M059J (cell line): ENCODE measurements at regions not wholly inside any gene's neighbourhood (a gene's known extent, or its start where the extent isn't known, plus 50 kb on each side); places are given as distances from the start of the nearest gene placed in this dataset.
"Not testable (repeated sequence)": the region's sequence is repeated elsewhere in the genome, so short reads cannot be mapped to it uniquely, and the experiment has no call there.

Source experiments
- DNase-seq: peaks from one replicate; pipeline ENCODE4 v3.0.0-alpha.2; 2012; ENCODE audit warnings: low read depth

GRCh38 chr4:187118166-187118565 lies 394.5 kb upstream of the FAT1 start:
- DNase-seq, result no peak

- DNase-seq, result no peak
Measured at GRCh38 chr4:187118602-187119120, 395.0 kb upstream of the FAT1 start.

GRCh38 chr4:187124331-187124730 lies 400.7 kb upstream of the FAT1 start:
- DNase-seq, result peak; percentile 4

- no peak for DNase-seq
Measured at GRCh38 chr4:187125062-187125461, 401.4 kb upstream of the FAT1 start.

- no peak for DNase-seq
Measured at GRCh38 chr4:187127456-187127855, 403.8 kb upstream of the FAT1 start.

GRCh38 chr4:187128222-187128621 lies 404.6 kb upstream of the FAT1 start:
- peak; percentile 78 for DNase-seq

GRCh38 chr4:187128976-187129375 lies 405.3 kb upstream of the FAT1 start:
- peak; percentile 44 for DNase-seq

- not testable (repeated sequence) for DNase-seq
Measured at GRCh38 chr4:187131826-187132225, 408.2 kb upstream of the FAT1 start.

GRCh38 chr4:187135878-187136277 lies 412.2 kb upstream of the FAT1 start:
- DNase-seq, result no peak

- no peak for DNase-seq
Measured at GRCh38 chr4:187139141-187139540, 415.5 kb upstream of the FAT1 start.

- DNase-seq, result peak; percentile 52
Measured at GRCh38 chr4:187141101-187141500, 417.4 kb upstream of the FAT1 start.

GRCh38 chr4:187149229-187149945 lies 425.7 kb upstream of the FAT1 start:
- DNase-seq, result no peak

GRCh38 chr4:187157380-187157958 lies 433.8 kb upstream of the FAT1 start:
- DNase-seq, result no peak

- DNase-seq, result no peak
Measured at GRCh38 chr4:187158003-187158402, 434.3 kb upstream of the FAT1 start.

GRCh38 chr4:187160486-187160885 lies 436.8 kb upstream of the FAT1 start:
- no peak for DNase-seq

GRCh38 chr4:187166886-187167512 lies 443.3 kb upstream of the FAT1 start:
- peak; percentile 23 for DNase-seq

GRCh38 chr4:187171706-187172339 lies 448.2 kb upstream of the FAT1 start:
- DNase-seq, result no peak

GRCh38 chr4:187172340-187172761 lies 448.7 kb upstream of the FAT1 start:
- DNase-seq, result peak; percentile 70

GRCh38 chr4:187174749-187175148 lies 451.1 kb upstream of the FAT1 start:
- no peak for DNase-seq

GRCh38 chr4:187175197-187175596 lies 451.5 kb upstream of the FAT1 start:
- DNase-seq, result no peak

- no peak for DNase-seq
Measured at GRCh38 chr4:187176261-187176910, 452.7 kb upstream of the FAT1 start.

- DNase-seq, result no peak
Measured at GRCh38 chr4:187178084-187178483, 454.4 kb upstream of the FAT1 start.
